Superior temporal gyrus (tissue), 1 donor: ENCODE measurements at regions not wholly inside any gene's neighbourhood (a gene's known extent, or its start where the extent isn't known, plus 50 kb on each side); places are given as distances from the start of the nearest gene placed in this dataset.

Source experiments
- DNase-seq: peaks from one replicate; pipeline ENCODE4 v3.0.0-alpha.2; 2016; ENCODE audit errors: extremely low spot score

- no peak for DNase-seq
Observed at GRCh38 chr1:88204612-88205167, 479.4 kb upstream of the PKN2 start.

GRCh38 chr1:88208389-88208788 is 475.7 kb upstream of the PKN2 start:
- no peak for DNase-seq

- no peak for DNase-seq
Observed at GRCh38 chr1:88210103-88210787, 473.8 kb upstream of the PKN2 start.

- DNase-seq = no peak
Observed at GRCh38 chr1:88216441-88216840, 467.6 kb upstream of the PKN2 start.

- no peak for DNase-seq
Observed at GRCh38 chr1:88217386-88217785, 466.7 kb upstream of the PKN2 start.

- no peak for DNase-seq
Observed at GRCh38 chr1:88219521-88219920, 464.6 kb upstream of the PKN2 start.

GRCh38 chr1:88221411-88221810 is 462.7 kb upstream of the PKN2 start:
- DNase-seq = no peak

- no peak for DNase-seq
Observed at GRCh38 chr1:88224906-88225305, 459.2 kb upstream of the PKN2 start.

GRCh38 chr1:88228114-88228513 is 456.0 kb upstream of the PKN2 start:
- peak; percentile 24 for DNase-seq

GRCh38 chr1:88230126-88230525 is 453.9 kb upstream of the PKN2 start:
- DNase-seq = no peak

- peak; percentile 73 for DNase-seq
Observed at GRCh38 chr1:88237058-88237457, 447.0 kb upstream of the PKN2 start.

GRCh38 chr1:88239205-88239604 is 444.9 kb upstream of the PKN2 start:
- DNase-seq = no peak

- DNase-seq = no peak
Observed at GRCh38 chr1:88247666-88248065, 436.4 kb upstream of the PKN2 start.

GRCh38 chr1:88250915-88251314 is 433.2 kb upstream of the PKN2 start:
- no peak for DNase-seq

GRCh38 chr1:88252745-88253144 is 431.3 kb upstream of the PKN2 start:
- no peak for DNase-seq

- no peak for DNase-seq
Observed at GRCh38 chr1:88265606-88266005, 418.5 kb upstream of the PKN2 start.

GRCh38 chr1:88266051-88266450 is 418.0 kb upstream of the PKN2 start:
- DNase-seq = no peak

- DNase-seq = no peak
Observed at GRCh38 chr1:88272216-88272615, 411.9 kb upstream of the PKN2 start.

GRCh38 chr1:88274431-88274830 is 409.6 kb upstream of the PKN2 start:
- no peak for DNase-seq

- DNase-seq = peak; percentile 60
Observed at GRCh38 chr1:88275259-88275862, 408.7 kb upstream of the PKN2 start.

- DNase-seq = no peak
Observed at GRCh38 chr1:88276163-88276562, 407.9 kb upstream of the PKN2 start.

GRCh38 chr1:88284066-88284465 is 400.0 kb upstream of the PKN2 start:
- DNase-seq = no peak

GRCh38 chr1:88284666-88285366 is 399.3 kb upstream of the PKN2 start:
- DNase-seq = no peak
